Dermis microvascular lymphatic vessel endothelial cell (primary cell): ENCODE measurements at regions not wholly inside any gene's neighbourhood (a gene's known extent, or its start where the extent isn't known, plus 50 kb on each side); places are given as distances from the start of the nearest gene placed in this dataset.
"Not testable (repeated sequence)": the region's sequence is repeated elsewhere in the genome, so short reads cannot be mapped to it uniquely, and the experiment has no call there.

ENCODE experiments used
- DNase-seq, 2 donors: peaks; one replicate each; pipeline versions ENCODE4 v3.0.0 to v3.0.0-alpha.2; 2010; ENCODE audit warnings: low read depth in 2 of 2

DNA sequence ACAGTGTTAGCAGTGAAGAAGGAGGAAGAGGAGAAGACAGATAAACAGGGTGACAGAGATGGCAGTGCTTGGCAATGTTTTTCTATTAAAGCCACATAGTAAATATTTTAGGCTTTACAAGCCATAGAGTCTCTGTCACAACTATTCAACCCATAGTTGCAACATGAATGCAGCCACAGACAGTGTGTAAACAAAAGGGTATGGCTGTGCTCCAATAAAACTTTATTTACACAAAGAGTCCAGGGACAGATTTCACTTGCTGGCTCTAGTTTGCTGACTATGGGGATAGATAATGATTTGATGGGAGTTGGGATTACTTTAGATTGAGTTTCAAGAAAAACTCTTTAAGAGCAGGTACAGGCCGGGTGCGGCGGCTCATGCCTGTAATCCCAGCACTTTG lies 224.8 kb upstream of the SEMA6A start:
- no peak for DNase-seq

DNA sequence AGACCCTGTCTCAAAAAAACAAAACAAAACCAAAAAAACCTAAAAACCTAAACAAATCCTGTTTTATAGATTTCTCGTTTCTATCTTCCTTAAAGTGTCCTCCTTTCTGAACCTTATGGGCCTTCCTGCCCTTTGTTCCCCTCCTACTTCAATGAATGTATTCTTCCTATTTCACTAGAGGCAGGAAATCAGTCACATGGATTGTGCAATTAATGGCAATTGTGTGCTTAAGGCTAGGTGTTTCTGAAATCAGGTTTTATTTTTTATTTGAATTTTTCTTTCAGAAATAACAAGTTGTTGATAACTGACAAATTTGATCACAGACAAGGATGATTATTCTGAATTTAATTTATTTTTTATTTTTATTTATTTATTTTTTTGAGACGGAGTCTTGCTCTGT lies 220.6 kb upstream of the SEMA6A start:
- no peak for DNase-seq

DNA sequence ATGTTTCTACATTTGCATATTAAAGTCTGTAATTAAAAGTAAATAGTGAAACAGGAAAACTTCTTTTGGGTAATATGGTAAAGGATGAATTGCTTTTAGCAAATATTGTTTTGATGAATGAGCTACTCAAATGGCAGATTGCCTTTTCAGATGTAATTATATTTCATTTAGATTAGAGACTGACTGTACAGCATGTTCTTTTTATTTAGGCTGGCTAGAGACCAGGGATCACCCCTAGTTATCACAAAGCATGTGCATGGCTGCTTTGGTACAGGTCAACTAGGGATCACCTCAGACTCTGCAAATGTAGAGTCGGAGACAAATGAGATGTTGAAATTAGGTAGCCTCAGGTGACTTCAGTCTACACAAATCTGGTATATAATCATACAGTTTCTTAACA lies 214.9 kb upstream of the SEMA6A start:
- DNase-seq = peak in 1 of 2 donors; percentile 31

DNA sequence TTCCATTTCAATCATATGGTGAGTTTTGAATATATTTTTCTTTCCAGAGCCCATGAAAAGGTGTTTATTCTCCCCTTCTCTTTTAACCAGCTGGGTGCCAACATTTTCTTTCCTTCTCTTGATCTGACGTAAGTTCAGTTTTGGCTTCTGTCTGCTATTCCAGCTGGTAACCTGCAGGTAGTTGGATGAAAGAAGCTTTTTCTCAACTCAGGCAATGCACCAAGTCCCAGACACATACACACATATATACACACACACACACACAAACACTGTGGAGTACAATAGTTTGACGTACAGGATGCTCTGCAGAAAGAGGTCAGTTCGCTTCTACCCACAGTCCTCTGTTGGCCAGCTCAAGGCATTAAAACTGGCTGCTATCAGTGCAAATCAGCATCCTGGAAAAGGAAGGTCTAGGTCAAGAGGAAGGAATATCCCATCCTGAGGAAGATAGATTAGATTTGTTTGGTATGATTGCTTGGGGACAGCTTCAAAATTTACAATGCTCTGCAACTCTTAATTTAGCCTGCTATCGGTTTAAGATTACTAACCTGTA lies 214.3 kb upstream of the SEMA6A start:
- DNase-seq = peak; percentile 56 to 99

DNA sequence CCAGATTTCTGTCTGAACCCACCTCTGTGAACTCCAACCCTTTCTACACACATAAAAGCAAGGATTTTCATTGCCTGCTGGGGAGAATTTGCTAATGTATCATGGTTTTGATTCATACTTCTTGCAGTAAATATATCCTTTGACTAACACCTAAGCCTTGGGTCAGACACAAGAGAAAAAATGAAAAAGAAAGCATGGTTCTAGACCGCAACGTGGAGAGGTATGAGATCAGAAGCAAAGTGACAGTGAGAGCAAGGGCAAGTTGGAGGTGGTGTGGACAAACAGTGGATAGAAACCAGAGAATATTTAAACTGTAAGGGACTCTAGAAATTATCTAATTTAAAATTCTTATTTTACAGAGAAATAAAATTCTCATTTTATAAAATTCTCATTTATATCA lies 212.9 kb upstream of the SEMA6A start:
- no peak for DNase-seq

DNA sequence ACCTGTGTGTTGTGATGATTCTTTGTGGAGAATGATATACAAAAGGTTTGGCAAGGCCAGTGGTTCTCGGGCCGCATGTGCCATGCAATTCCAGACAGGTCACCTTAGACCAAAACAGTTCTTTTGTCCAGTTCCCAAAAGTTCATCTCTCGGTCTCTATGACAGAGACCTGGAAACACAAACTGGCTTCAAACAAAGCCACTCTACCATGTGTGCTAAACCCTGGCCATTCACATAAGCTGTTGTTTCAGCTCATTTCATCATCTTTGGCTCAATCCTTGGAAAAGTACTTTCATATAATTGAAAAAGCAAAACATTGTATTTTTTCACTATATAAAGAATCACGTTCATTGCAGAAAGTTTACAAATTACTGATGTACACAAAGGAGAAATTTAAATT lies 210.5 kb upstream of the SEMA6A start:
- peak in 1 of 2 donors; percentile 97 for DNase-seq

DNA sequence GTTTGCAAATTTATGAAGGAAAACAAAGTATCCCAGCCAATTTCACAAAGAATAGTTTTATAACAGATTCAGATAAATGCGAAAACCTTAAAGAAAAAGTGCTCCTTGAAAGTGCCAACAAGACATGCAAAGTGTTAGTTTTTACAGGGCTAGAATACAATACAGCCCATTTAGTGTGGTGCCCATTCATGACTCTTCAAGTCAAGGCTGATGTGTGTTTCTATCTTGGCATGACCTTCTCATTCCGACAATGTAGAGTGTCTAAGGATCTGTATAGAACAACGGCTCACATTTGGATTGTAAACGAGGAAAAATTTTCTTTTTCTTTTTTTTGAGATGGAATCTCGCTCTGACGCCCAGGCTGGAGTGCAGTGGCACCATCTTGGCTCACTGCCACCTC lies 205.2 kb upstream of the SEMA6A start:
- no peak for DNase-seq

DNA sequence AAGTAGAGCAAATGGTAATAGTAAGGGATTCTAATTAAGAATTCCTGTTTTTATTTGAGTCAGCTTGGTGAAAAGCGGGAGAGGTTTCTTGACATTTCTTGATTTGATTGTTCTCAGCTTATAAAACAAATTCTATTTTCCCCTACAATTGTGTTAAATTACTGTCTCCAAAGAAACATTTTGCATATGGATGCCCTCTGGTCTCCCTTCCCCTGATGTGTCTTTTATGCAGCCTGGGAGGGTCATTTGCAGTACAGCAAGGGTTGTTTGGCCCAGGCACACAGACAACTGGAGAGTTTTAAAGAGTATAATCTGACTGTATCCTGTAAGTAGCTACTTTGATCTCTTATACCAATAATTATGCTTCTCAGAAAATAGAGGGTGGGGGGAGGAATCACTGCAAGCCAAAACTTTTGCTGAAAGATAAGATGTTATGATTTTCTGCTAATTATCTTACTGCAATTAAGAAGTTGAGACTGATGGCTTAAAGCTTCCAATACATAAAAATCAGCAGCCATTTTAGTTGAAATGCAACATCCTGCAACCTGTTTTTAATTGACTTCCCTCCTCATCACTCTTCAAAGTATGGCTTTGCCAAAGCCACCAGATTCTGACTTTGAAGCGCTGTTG lies 204.1 kb upstream of the SEMA6A start:
- DNase-seq = no peak

DNA sequence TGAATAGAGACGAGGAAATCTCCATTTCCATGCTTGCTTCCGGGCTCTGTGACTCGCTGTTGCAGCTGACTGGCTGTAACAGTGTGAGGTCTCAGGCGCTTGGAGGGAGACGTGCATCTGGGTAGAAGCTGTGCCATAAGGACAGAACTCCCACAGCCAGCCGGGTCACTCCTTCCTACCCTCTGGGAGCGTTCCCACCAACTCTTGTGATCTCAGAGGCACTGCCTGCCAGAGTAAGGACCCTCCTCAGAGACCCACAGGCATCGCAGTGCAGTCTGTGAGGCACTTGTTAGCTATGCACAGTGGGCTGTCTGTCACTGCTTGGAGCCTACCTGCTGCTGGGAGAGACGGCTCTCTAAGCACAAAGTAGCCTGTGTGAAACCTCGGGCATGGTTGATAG lies 203.4 kb upstream of the SEMA6A start:
- no peak for DNase-seq

DNA sequence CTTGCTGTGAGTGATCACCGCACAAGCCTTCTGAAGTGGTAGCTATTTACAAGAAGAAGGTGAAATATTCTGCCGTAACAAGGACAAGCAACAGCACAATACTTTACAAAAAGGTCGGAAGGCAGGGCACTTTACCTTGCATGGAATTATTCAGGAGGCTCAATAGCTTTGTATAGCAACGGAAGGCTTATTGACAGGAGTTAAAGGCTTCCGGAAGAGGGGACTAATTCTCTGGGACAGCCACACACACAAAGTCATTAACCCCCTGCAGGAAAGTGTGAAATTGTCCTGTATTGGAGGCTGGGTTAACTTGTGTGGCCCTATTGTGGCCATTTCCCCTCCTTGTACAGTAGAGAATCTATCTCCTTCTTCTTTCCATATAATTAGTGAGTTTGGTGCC lies 199.3 kb upstream of the SEMA6A start:
- DNase-seq = no peak

DNA sequence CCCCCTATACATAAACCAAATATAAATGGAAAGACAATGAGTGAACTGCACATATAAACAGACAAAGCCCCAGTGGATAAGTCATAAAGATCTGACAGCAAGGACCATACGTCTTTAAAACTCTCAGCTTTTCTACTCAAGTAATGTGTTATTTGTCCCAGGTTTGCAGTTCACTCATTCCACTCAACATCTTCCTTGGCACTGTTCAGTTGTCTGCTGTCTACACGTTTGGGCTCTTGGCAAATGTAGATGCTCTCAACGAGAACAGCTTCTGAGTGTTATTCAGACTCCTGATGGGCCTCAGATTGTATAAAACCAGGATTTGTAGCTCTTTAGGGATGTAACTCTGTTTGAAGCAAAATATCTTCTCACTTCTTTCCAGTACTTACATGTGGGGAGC lies 198.2 kb upstream of the SEMA6A start:
- DNase-seq = no peak

DNA sequence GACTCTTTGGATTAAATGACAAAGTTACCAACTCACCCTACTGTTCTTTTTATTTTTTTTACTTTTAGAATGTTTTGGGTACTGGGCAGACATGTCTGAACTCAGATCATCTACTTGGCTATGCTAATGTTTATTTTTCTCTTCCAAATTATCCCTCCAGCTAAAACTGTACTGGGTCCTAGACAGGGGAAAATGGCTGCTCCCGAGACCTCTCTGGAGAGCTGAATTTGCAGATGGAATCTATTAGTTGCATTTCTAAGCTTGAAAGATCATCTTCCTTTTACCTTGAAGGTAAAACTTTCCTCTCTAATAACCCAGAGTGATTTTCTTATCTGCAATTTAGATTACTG lies 197.5 kb upstream of the SEMA6A start:
- no peak for DNase-seq

DNA sequence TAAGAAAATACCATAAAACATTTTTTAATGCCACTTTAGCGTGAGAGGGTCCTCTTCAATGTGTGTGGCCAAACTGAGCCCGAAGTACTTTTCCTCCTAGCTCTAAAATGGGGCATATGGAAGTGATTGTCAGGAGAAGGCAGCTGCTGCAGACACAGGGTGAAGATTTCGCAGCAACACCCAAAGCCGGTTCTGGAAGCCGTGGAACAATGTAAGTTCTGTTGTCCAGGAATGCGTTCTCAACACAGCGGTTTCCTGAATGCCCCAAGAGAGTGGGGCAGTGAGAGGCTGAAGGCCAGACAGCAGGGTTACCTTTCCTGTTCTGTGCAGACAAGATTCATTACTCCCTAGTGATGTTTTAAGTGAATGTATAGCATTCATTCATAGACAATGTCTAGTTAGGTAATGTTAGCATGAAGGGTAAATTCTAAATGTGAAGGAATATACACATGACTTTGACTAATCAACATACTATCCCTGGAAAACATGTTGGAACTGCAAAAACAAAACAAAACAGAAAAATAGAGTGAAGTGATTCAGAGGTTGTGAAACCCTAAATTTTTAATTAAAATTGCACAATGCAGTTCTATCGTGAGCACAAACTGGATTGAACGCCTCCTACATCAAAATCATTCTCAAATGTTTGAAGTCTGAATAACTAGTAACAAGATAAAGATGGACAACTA lies 197.0 kb upstream of the SEMA6A start:
- no peak for DNase-seq

DNA sequence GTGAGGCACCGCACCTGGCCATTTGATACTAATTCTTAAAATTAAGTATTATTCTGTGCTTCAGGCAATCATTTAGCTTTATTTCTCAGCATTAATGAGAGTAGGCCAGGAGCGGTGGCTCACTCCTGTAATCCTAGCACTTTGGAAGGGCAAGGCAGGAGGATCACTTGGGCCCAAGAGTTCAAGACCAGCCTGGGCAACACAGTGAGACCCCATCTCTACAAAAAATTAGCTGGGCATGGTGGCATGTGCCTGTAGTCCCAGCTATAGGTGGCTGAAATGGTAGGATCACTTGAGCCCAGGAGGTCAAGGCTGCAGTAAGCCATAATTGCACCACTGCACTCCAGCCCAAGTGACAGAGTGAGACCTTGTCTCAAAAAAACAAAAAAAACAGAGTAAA lies 195.3 kb upstream of the SEMA6A start:
- DNase-seq = not testable (repeated sequence)

DNA sequence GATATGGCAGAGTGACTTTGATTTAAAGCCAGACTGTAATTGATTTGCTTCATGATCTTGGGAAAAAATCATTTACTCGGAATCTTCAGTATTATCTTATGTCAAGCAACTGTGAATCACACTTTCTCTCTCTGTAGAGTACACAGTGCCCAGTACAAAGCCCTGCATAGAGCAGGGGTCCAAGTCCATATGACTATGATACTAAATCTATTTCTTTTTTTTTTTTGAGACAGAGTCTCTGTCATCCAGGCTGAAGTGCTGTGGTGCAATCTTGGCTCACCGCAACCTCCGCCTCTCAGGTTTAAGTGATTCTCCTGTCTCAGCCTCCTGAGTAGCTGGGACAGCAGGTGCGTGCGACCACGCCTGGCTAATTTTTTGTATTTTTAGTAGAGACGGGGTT lies 194.8 kb upstream of the SEMA6A start:
- DNase-seq = no peak

DNA sequence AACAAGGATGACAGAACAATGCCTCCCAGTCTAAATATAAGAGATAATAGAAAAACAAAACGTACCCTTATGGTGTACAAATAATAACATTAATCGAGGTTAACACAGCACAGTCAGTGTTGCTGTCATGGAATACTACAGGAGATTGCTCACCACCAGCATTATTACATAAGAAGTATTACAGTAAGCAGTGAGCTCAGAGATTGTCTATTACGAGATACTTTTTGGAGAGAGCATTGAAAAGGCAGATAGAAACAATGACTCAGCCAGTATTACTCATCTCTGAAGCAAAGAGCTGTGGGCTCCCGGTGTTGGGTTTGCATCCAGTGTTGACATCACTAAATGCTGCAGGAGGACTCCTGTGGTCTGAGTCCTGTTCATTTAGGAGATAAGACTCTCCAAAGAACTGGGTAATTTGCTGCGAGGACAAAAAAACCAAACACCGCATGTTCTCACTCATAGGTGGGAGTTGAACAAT lies 191.9 kb upstream of the SEMA6A start:
- peak; percentile 13 to 47 for DNase-seq

DNA sequence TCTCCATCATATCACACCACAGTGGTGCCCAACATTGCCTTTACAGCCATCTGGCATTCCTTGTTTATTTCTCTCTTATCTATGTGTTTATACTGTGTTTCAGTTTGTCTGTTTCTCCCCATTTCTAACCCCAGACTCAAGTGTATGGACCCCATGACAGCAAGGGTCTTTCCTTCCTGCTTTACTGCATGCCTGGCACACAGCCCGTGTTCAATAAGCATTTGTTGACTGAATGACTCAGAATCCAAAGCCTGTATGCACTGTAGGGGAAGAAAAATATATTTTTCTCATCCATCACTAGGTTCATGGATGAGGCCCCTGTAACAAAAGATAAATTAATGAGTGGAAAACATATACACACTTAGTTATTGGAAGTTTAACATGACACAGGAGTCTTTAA lies 190.8 kb upstream of the SEMA6A start:
- DNase-seq = no peak

DNA sequence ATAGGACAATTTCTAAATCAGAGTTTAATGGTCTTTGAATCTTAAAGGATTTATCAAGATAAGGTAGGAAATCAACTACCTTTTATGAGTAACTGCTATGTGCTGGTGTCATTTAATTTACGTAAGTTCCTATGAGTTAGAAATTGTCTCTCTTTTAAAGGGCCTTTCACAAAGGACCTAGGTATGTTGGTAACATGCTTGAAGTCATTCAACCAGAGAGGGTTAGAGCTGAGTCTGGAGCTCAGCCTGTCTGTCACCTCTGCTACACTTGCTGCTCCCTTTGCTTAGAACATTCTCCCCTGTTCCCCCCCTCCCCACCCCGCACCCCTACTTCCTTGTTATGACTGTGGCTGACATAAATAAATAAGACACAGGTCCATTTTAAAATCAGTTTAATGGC lies 190.3 kb upstream of the SEMA6A start:
- no peak for DNase-seq

DNA sequence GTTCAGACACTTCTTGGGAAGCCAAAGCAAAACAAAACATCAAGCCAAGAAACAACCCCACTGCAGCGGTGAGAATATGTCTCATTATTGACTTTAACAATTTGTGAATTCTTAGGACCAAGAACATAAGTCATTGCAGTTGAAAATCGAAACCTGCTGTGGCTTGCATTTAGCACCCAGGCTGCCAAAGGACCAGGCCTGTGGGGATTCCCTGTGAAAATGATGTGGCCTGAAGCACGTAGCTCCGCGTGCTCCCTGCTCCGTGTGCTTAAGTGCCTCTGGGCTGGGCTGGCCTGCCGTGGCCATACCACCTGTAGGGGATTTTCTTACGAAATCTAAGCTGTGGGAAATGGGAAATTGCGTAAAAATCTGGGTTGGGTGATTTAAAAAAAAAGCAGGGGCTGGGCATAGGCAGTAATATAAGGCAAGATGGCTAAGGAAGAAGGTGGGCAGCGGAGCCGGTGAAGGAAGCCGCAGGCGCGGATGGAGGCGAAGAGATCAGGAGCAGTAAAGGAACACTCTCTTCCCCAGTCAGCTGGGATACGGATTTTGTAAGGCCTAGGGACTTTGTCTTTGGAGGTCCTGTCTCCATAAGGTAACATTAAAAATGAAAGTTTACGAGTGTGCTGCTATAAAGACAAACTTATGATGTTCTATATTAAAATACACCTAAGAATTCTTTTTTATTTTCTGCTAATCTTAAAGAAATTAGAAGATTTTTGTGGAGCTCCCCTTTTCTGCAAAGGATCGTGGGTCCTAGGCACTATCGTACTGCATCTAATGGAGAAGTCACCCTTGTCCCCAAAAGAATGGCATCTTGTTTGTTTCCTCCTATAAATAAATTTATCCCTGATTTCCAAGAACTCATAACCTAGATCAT lies 189.6 kb upstream of the SEMA6A start:
- DNase-seq = no peak

DNA sequence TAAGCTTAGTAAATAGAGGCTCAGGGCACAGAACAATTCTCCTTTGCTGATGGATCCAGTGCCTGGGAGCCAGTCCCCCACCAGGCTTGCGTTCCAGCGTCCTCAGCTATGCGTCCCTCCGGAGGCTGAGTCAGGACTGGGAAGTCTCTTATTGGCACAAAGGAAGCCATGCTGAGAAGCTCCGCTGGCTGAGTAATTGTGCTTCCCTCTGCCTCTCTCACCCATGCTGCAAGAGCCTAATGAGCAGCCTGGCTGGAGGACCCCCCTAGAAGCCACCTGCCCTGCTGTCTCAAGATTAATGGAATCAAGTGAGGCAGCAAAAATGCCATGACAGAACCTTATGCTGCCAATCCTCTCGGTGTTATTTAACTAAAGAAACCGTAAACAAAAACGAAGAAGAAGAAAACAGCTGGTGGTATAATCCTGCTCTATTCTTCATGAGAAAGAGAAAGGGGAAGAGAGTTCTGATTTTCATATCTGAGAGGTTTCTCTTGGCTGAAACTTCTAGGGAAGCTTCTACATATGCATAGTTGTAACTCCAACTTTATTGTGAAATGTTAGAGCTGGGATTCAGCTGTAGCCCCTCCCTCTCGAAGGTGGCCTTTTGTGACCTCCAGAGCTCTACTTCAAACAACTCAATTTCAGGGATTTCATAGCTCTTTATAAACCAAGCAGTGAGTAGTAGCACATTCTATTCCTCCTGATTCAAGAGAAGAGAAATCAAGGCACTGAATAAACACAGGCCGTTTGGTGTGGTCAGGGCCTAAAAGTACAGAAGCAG lies 185.4 kb upstream of the SEMA6A start:
- no peak for DNase-seq

DNA sequence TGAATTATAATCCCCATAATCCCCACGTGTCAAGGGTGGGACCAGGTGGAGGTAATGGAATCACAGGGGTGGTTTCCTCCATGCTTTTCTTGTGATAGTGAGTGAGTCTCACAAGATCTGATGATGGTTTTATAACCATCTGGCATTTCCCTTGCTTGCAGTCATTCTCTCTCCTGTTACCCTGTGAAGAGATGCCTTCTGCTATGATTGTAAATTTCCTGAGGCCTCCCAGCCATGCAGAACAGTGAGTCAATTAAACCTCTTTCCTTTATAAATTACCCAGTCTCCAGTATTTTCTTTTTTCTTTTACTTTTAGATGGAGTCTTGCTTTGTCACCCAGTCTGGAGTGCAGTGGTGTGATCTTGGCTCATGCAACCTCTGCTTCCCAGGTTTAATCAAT lies 182.7 kb upstream of the SEMA6A start:
- DNase-seq = no peak

DNA sequence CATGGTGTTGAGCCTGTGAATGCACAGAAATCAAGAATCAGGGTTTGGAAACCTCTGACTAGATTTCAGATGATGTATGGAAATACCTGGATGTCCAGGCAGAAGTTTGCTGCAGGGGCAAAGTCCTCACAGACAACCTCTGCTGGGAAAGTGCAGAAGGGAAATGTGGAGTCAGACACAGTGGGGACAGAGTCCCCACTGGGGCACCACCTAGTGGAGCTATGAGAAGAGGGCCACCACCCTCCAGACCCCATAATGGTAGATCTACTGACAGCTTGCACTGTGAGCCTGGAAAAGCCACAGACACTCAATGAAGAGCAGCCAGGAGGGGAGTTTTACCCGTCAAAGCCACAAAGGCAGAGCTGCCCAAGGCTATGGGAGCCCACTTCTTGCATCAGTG lies 181.9 kb upstream of the SEMA6A start:
- DNase-seq = no peak
